Transverse colon (tissue), 4 donors: ENCODE measurements at regions not wholly inside any gene's neighbourhood (a gene's known extent, or its start where the extent isn't known, plus 50 kb on each side); places are given as distances from the start of the nearest gene placed in this dataset.

Experiments used
- DNase-seq: peaks from one replicate; pipeline ENCODE4 v3.0.0-alpha.2; 2019
- H3K27ac ChIP-seq, 4 donors: fragments of 200-600 bp; sonication (generic); 2 replicates each; pipeline ENCODE4 v1.5.1; 2016 to 2018; ENCODE audit warnings: inconsistent platforms in 4 of 4
- H3K27me3 ChIP-seq: fragments of 200-600 bp; sonication (generic); 2 replicates; pipeline ENCODE4 v1.5.1; 2017; ENCODE audit warnings: inconsistent platforms
- H3K36me3 ChIP-seq, 4 donors: fragments of 200-600 bp; sonication (generic); 2 replicates each; pipeline ENCODE4 v1.5.1; 2017 to 2019; ENCODE audit warnings: inconsistent platforms in 4 of 4
- H3K4me1 ChIP-seq, 4 donors: fragments of 200-600 bp; sonication (generic); 2 replicates each; pipeline ENCODE4 v1.5.1; 2017 to 2020; ENCODE audit warnings: inconsistent platforms in 4 of 4
- H3K4me3 ChIP-seq, 4 donors: fragments of 200-600 bp; sonication (generic); 1 replicate in 1 of 4; 2 replicates in 3 of 4; pipeline versions ENCODE4 v1.5.1 to v1.6.1; 2017 to 2019; ENCODE audit warnings: inconsistent platforms in 4 of 4
- H3K9me3 ChIP-seq, 2 donors: fragments of 200-600 bp; sonication (generic); 2 replicates each; pipeline ENCODE4 v1.5.1; 2017 to 2019; ENCODE audit warnings: inconsistent platforms in 2 of 2
- EP300 ChIP-seq: sonication (generic); formaldehyde crosslinking; IDR thresholded peaks from one replicate; pipeline ENCODE4 v1.6.1; 2017; ENCODE audit warnings: antibody characterized with exemption, low read depth
- POLR2A ChIP-seq: fragments of 450-650 bp; IDR thresholded peaks from one replicate; pipeline ENCODE4 v1.6.1; 2016; ENCODE audit warnings: antibody characterized with exemption, mild to moderate bottlenecking, moderate library complexity
- POLR2AphosphoS5 ChIP-seq, 3 donors: sonication (generic); formaldehyde crosslinking; IDR thresholded peaks; one replicate each; pipeline ENCODE4 v1.6.1; 2016; ENCODE audit warnings: antibody characterized with exemption in 3 of 3
- WGBS, 2 donors: methylation state at CpG; one replicate each; pipeline ENCODE4 v1.1.5; 2018; ENCODE audit warnings: low coverage in 1 of 2; 5-methylcytosine and 5-hydroxymethylcytosine counted together
- in situ Hi-C, 4 donors: fragments of 200-750 bp; cut with MboI; loops; one replicate each; pipeline versions ENCODE4 v1.15.0 to v1.15.1; 2017; ENCODE audit warnings: low sequenced_read_pairs in 3 of 4, low pct_ligation_motif_present in 1 of 4, low pct_unique_long_range_greater_than_20kb in 1 of 4
- intact Hi-C: fragments of 100-400 bp; cut with DNase I; formaldehyde crosslinking; loops from one replicate; pipeline ENCODE4 v1.15.1; 2023; ENCODE audit warnings: low total_unique reads
- TF ChIP-seq, protein P1 (sequence below), 5 experiments: fragments of 200-600 bp in 3 of 5; fragments of 450-650 bp in 2 of 5; sonication (generic) in 3 of 5; IDR thresholded peaks; 1 replicate in 2 of 5; 2 replicates in 3 of 5; pipeline ENCODE4 v1.5.1; 2016 to 2017; ENCODE audit warnings: antibody characterized with exemption in 5 of 5, inconsistent platforms in 3 of 5, mild to moderate bottlenecking in 2 of 5, moderate library complexity in 1 of 5

GRCh38 chr2:23118894-23119293 is 266.1 kb upstream of the KLHL29 start:
- intact Hi-C loops (no loop called here), in situ Hi-C loops (no loop called here)
- H3K4me3 ChIP-seq: no peak overlapping the region
- WGBS, 2 donors: 90% methylated on average over 2 to 11 of the region's 11 CpGs
- H3K36me3 ChIP-seq: no peaks in the 10 kb centered on the region
- DNase-seq: no peak
- H3K27me3 ChIP-seq: no peaks in the 10 kb centered on the region
- H3K4me1 ChIP-seq: peaks cover 0 to 9% (median 4%) of the 10 kb centered on the region in 4 donors
- H3K9me3 ChIP-seq: no peaks in the 10 kb centered on the region
- TF ChIP-seq POLR2AphosphoS5 (IDR thresholded peaks at IDR 0.05): no peak
- TF ChIP-seq, protein P1, sequence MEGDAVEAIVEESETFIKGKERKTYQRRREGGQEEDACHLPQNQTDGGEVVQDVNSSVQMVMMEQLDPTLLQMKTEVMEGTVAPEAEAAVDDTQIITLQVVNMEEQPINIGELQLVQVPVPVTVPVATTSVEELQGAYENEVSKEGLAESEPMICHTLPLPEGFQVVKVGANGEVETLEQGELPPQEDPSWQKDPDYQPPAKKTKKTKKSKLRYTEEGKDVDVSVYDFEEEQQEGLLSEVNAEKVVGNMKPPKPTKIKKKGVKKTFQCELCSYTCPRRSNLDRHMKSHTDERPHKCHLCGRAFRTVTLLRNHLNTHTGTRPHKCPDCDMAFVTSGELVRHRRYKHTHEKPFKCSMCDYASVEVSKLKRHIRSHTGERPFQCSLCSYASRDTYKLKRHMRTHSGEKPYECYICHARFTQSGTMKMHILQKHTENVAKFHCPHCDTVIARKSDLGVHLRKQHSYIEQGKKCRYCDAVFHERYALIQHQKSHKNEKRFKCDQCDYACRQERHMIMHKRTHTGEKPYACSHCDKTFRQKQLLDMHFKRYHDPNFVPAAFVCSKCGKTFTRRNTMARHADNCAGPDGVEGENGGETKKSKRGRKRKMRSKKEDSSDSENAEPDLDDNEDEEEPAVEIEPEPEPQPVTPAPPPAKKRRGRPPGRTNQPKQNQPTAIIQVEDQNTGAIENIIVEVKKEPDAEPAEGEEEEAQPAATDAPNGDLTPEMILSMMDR (IDR thresholded peaks at IDR 0.05): no peak
- no peak for TF ChIP-seq EP300
- no peak for TF ChIP-seq POLR2A
- H3K27ac ChIP-seq: no peak overlapping the region

DNA sequence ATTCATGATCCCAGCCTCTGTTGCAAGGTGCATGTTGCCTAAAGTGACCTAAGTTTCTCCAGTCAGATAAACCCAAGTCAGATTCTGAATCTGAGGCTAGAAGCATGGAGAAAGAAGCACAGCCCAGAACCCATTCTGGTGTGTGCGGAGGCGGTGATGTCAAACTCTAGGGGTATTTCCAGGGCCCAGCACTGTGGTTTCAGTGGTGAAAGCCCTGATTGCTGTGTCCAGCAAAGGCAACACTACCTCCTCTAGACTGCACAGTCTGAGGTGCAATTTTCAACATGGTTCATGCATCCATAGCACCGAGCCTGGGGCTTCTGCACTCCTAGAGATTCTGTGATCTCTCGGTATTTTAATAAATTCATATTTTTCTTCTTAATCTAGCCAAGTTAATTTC is 264.8 kb upstream of the KLHL29 start:
- intact Hi-C loops (no loop called here), in situ Hi-C loops (no loop called here)
- H3K9me3 ChIP-seq: no peaks in the 10 kb centered on the region
- H3K27ac ChIP-seq: no peak overlapping the region
- 80 to 90% methylated on average over 1 to 4 of the region's 4 CpGs for WGBS, 2 donors
- H3K27me3 ChIP-seq: no peaks in the 10 kb centered on the region
- no peak for DNase-seq
- H3K36me3 ChIP-seq: no peaks in the 10 kb centered on the region
- H3K4me1 ChIP-seq: peaks cover 0 to 9% (median 4%) of the 10 kb centered on the region in 4 donors
- TF ChIP-seq, protein P1 (IDR thresholded peaks at IDR 0.05): no peak
- TF ChIP-seq POLR2A: no peak
- no peak for TF ChIP-seq EP300
- no peak for TF ChIP-seq POLR2AphosphoS5 (IDR thresholded peaks at IDR 0.05)
- no peak overlapping the region for H3K4me3 ChIP-seq

GRCh38 chr2:23121968-23122648 is 262.9 kb upstream of the KLHL29 start:
- Histone ChIP-seq H3K27ac (no peak overlapping the region), H3K4me3 (no peak overlapping the region), H3K9me3 (no peaks in the 10 kb centered on the region), H3K27me3 (no peaks in the 10 kb centered on the region), H3K36me3 (no peaks in the 10 kb centered on the region), H3K4me1 (peaks cover 0 to 20% (median 7%) of the 10 kb centered on the region in 4 donors)
- intact Hi-C loops (no loop called here), in situ Hi-C loops (no loop called here)
- DNase-seq: no peak
- TF ChIP-seq EP300: no peak
- no peak for TF ChIP-seq POLR2AphosphoS5 (IDR thresholded peaks at IDR 0.05)
- no peak for TF ChIP-seq POLR2A
- TF ChIP-seq, protein P1 (IDR thresholded peaks at IDR 0.05): no peak
- WGBS, 2 donors: 88 to 92% methylated on average over 3 to 4 of the region's 4 CpGs

GRCh38 chr2:23122681-23123215 is 262.2 kb upstream of the KLHL29 start:
- TF ChIP-seq POLR2AphosphoS5 (IDR thresholded peaks at IDR 0.05): no peak
- TF ChIP-seq, protein P1 (IDR thresholded peaks at IDR 0.05): no peak
- TF ChIP-seq POLR2A: no peak
- no peak for TF ChIP-seq EP300
- in situ Hi-C loops: no loop called here
- H3K27ac ChIP-seq: no peak overlapping the region
- 58 to 87% methylated on average over 3 to 5 of the region's 5 CpGs for WGBS, 2 donors
- H3K9me3 ChIP-seq: no peaks in the 10 kb centered on the region
- intact Hi-C loops: no loop called here
- peaks cover under 1 to 22% (median 9%) of the 10 kb centered on the region in 4 donors for H3K4me1 ChIP-seq
- no peaks in the 10 kb centered on the region for H3K27me3 ChIP-seq
- H3K4me3 ChIP-seq: no peak overlapping the region
- no peaks in the 10 kb centered on the region for H3K36me3 ChIP-seq
- DNase-seq: no peak
